Activated naive CD4-positive, alpha-beta T cell treated with anti-CD3 and anti-CD28 coated beads for 36 hours (primary cell): ENCODE measurements at regions not wholly inside any gene's neighbourhood (a gene's known extent, or its start where the extent isn't known, plus 50 kb on each side); places are given as distances from the start of the nearest gene placed in this dataset.

Source experiments
- CTCF ChIA-PET: fragments of 350-600 bp; sonication (Branson Sonifier 250); formaldehyde crosslinking; loops from one replicate; lab custom pipeline; 2021; ENCODE audit warnings: antibody characterized with exemption; lab: Charles Lee
- DNase-seq: peaks from one replicate; pipeline ENCODE4 v3.0.0-alpha.2; 2020
- H3K27ac Mint-ChIP-seq: one replicate; pipeline ENCODE4 v1.8.0; 2021; ENCODE audit warnings: mild to moderate bottlenecking, mixed read lengths
- H3K27me3 Mint-ChIP-seq: one replicate; pipeline ENCODE4 v1.8.0; 2021; ENCODE audit warnings: low read depth, mixed read lengths
- H3K36me3 Mint-ChIP-seq: one replicate; pipeline ENCODE4 v1.8.0; 2021; ENCODE audit warnings: low read depth, mixed read lengths
- H3K4me1 Mint-ChIP-seq: one replicate; pipeline ENCODE4 v1.8.0; 2021; ENCODE audit warnings: low read depth, mixed read lengths
- H3K4me3 Mint-ChIP-seq: one replicate; pipeline ENCODE4 v1.8.0; 2021; ENCODE audit warnings: mild to moderate bottlenecking, moderate library complexity, mixed read lengths
- H3K9me3 Mint-ChIP-seq: one replicate; pipeline ENCODE4 v1.8.0; 2021; ENCODE audit warnings: mixed read lengths
- intact Hi-C: fragments of 100-400 bp; cut with micrococcal nuclease; formaldehyde crosslinking; loops from one replicate; pipeline ENCODE4 v1.15.1; 2023

DNA sequence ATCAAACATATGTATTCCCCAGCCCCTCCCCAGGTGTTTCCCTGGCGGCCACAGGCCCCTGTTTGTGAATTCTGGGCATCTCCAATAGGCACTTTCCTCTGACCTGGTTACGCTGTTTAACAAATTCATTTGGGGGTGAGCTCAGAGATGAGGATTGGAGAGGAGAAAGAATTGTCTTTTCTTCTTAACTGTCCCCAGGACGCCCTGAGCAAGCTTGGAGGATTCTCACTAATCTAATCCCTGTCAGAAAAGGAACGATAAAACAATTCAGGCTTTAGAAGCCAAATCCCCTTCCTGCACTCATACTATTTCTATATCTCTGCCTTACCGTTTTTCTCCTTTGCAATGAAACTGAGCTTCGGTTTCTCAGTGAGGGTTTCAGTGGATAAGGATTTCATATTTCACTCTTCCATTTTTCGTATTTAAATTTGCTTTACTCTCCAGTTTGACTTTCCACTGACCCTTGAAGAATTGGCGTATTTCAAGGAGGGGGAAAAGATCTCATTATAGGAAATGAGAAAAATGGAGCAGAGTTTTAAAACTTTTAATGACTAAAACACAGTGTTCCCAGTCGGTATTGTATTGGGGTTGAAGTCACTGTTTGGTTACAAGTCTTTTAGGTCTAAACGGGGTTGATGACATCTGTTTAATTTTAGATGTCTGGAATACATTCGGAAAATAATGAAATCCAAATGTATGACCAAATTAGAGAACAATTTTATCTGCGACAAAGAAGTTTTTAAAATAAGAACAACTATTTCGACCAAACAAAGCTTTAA is 180.1 kb downstream of the MACROH2A1 start:
- no peak overlapping the region for H3K4me3 Mint-ChIP-seq
- no peak for DNase-seq
- H3K4me1 Mint-ChIP-seq = no peaks in the 10 kb centered on the region
- no peaks in the 10 kb centered on the region for H3K36me3 Mint-ChIP-seq
- no peaks in the 10 kb centered on the region for H3K27me3 Mint-ChIP-seq
- intact Hi-C loops = no loop called here
- H3K9me3 Mint-ChIP-seq = no peaks in the 10 kb centered on the region
- CTCF ChIA-PET = no interaction called here
- H3K27ac Mint-ChIP-seq = no peak overlapping the region

DNA sequence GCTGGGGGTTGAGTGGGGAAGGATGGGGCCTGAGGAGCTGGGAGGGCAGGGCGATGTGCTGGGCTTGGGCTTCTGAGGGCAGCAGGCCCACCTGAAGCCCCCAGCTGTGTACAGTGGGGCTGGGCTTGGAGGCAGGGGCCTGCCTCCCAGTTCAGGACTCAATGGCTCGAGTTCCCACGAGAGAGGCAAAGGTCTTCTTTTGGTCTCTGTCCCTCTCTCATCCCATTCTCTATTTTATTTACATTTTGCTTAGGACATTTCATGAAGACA is 180.6 kb downstream of the MACROH2A1 start:
- H3K27me3 Mint-ChIP-seq = no peaks in the 10 kb centered on the region
- no peaks in the 10 kb centered on the region for H3K9me3 Mint-ChIP-seq
- H3K4me3 Mint-ChIP-seq = no peak overlapping the region
- no peaks in the 10 kb centered on the region for H3K36me3 Mint-ChIP-seq
- no peak overlapping the region for H3K27ac Mint-ChIP-seq
- intact Hi-C loops = no loop called here
- no peak for DNase-seq
- H3K4me1 Mint-ChIP-seq = no peaks in the 10 kb centered on the region
- CTCF ChIA-PET = no interaction called here

DNA sequence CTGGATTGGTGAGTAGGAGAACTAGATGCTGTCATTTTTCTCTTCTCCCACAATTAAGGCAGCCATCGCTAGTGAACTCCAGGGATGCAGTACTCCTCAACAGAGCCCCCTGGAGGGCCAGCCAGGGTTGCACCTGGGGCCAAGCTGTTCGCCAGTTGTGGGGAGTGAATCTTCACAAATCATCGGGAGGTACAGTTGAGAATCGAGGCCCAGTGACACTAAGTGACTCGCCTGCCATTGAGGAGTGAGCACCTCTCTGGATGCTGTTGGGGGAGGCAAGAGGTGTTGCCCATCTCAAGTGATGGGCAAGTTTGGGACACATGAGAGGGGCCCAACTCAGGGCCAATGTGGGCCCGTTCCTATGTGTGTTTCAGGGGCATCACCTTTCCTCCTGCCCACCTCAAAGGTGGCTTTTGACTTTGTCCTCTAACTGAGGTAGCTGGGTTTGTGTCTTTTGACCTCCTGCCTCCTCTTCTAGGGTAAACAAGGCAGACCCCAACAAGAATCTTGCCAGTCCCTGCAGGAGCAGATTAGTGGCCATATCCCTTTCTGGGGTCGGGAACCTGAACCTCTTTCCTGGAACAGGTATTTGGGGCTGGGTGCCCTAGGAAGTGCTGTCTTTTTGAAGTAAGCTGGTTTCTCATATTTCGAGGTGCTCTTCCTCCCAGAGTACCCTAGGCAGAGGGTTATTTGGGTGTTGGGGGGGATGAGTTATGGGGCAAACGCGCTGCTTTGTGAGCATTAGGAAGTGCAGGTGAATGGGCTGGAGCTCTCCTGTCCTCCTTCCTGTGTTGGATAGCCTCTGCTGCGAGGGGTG is 181.2 kb downstream of the MACROH2A1 start:
- Mint-ChIP-seq H3K36me3 (no peaks in the 10 kb centered on the region), H3K4me3 (no peak overlapping the region), H3K9me3 (no peaks in the 10 kb centered on the region), H3K27ac (no peak overlapping the region), H3K27me3 (no peaks in the 10 kb centered on the region), H3K4me1 (no peaks in the 10 kb centered on the region)
- CTCF ChIA-PET = no interaction called here
- DNase-seq = no peak
- intact Hi-C loops = no loop called here

DNA sequence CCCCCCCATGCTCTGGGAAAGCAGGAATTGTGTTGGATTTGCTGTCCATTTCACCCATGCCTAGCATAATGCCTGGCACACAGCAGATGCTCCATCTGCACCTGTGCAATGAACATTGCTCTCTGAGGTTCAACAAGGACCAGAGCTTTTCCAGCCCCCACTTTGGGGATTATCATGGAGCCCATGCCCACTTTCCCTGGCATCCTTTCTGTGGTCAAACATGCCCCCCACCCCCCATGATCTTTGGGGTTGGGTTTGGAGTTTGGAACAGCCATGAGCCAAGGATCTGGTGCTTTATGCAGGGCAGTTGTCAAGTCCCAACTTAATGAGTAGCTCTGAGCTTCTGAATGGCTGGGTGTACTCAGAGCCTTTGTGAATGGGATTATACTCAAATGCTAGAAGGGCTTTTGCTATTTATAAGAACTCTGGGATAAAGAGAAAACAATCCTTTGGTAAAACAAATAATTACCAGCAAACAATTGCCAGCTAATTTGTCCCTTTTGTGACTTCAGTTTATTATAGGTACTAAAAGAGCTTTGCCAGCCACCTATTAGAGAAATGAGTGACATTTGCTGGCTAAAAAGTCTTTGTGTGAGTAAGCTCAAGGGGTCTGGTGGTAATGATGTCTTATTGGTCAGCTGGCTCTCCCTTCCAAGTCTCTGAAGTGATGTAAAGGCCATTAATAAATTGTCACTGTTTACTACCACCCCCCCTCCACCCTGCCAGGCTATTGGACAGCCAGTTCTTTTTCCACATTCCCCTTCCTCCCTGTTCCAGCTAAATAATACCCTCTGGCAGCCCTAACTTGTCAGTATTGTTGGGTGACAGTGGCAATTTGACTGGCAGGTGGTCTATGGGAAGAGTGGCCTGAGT is 182.3 kb downstream of the MACROH2A1 start:
- Mint-ChIP-seq H3K27ac (no peak overlapping the region), H3K4me3 (no peak overlapping the region), H3K4me1 (no peaks in the 10 kb centered on the region), H3K36me3 (no peaks in the 10 kb centered on the region), H3K27me3 (no peaks in the 10 kb centered on the region), H3K9me3 (no peaks in the 10 kb centered on the region)
- intact Hi-C loops = no loop called here
- CTCF ChIA-PET = interaction anchor here (0.9 to 1.4 kb wide), 2 partner anchors 8 to 10 kb away, joined by 4 read pairs; no protein-coding TSS in a partner anchor
- DNase-seq = no peak

DNA sequence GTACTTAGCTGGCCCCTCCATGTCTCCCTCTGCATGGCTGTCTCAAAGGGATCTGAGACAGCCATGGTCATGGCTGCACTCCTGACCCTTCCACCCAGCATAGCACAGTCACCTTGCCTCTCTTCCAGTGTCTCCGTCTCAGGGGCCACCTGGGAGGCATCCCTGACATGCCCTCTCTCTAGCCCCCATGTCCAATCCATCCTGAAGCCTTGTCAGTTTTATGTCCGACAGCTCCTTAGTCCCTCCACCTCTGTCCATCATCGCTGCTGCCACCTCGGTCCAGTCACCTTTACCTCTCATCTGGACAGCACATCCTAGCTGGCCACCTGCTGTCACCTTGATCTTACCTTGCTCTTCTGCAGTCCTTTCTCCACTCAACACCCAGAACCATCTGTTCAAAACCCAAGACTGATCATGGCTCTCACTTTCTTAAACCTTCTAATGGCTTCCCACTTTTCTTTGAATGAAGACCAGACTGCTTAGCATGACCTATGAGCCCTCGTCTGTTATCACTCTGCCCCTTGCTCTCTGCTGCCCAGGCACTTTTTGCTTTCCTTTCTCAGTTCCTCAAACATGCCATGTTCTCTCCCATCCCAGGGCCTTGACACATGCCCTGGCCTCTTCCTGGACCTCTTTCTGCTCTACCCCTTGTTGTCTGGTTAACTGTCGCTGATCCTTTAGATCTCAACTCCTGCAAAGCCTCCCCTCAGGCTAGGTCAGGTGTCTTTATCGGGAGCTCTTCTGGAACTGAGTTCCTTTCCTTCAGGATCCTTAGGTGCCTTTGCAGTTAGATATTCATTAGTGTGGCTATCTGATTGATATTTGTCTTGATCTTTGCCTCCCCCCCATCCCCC is 181.8 kb upstream of the PITX1 start:
- intact Hi-C loops = no loop called here
- CTCF ChIA-PET = interaction anchor here (0.9 to 1.4 kb wide), 2 partner anchors 9 to 11 kb away, joined by 4 read pairs; no protein-coding TSS in a partner anchor
- DNase-seq = no peak
- no peaks in the 10 kb centered on the region for H3K27me3 Mint-ChIP-seq
- no peak overlapping the region for H3K4me3 Mint-ChIP-seq
- H3K9me3 Mint-ChIP-seq = no peaks in the 10 kb centered on the region
- no peaks in the 10 kb centered on the region for H3K36me3 Mint-ChIP-seq
- H3K27ac Mint-ChIP-seq = no peak overlapping the region
- H3K4me1 Mint-ChIP-seq = no peaks in the 10 kb centered on the region

DNA sequence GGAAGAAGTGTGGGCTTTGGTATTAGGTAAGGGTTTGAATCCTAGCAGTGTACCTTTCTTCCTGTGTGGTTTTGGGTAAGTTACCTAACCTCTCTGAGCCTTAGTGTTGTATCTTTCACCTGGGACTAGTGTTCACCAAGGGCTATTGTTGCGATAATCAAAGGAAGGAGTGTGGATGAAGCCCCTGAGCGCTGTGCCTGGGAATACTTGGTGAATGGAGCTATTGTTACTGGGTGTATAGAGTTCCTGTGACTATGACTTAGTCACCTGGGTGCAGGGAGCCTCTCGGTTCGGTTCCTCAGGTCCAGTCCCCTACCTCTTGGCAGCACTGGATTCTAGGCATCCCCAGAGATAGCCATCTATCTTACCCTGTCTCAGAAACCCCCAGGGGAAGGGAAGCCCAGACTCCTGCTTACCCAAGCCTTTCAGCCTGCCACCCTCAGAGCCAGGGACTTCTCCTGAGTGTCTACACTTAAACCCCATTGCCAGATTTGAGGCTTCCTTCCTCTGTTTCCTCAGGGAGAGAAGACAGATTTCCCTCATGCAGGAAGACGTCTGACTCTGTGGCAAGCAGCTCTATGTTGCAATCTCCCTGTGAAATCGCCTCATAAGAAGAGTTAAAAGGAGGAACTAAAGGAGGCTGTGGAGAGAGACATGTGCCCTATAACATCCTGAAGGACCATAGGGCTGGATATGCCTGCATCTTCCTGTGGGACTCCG is 181.0 kb upstream of the PITX1 start:
- DNase-seq = no peak
- H3K36me3 Mint-ChIP-seq = no peaks in the 10 kb centered on the region
- CTCF ChIA-PET = no interaction called here
- H3K4me3 Mint-ChIP-seq = no peak overlapping the region
- H3K9me3 Mint-ChIP-seq = no peaks in the 10 kb centered on the region
- intact Hi-C loops = no loop called here
- H3K4me1 Mint-ChIP-seq = no peaks in the 10 kb centered on the region
- H3K27ac Mint-ChIP-seq = no peak overlapping the region
- no peaks in the 10 kb centered on the region for H3K27me3 Mint-ChIP-seq

DNA sequence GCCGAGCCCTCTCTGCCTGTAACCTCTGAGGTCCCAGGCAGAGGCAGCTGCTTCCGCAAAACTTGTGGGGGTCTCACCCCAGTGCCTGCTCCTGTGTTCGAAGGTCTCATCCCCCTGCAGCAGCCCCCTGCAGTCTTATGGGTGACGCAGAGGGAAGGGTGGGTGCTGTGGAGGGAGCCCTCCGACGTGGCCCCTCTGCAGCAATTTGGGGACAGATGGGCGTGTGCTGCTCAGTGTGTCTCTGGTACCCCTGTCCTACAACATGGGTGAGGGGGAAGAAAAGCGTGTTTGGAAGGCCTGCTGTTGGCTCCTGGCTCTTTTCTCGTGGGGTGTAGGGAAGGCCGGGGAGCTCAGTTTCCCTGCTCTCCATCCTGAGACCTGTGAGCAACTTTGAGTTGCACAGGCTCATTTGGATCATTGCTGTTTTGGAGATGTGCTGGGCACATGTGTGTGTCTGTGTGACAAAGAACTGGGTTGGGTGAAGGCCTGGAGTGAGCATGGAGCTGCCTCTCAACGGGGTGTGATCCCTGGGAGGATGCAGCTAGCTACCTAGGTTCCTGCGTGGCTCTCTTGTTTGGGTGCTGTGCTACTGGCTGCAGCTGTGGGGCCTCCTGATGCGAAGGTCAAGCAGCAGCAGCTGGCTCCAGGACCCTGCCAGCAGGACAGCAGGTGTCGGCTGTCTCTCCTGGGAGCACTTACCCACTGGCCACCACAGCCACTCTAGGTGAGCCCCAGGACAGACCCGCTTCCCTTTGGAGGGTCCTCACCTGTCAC is 179.6 kb upstream of the PITX1 start:
- Mint-ChIP-seq H3K27me3 (no peaks in the 10 kb centered on the region), H3K9me3 (no peaks in the 10 kb centered on the region), H3K4me1 (no peaks in the 10 kb centered on the region), H3K27ac (no peak overlapping the region), H3K4me3 (no peak overlapping the region), H3K36me3 (no peaks in the 10 kb centered on the region)
- CTCF ChIA-PET = interaction anchor here (0.7 to 1.3 kb wide), 2 partner anchors 9 to 122 kb away, joined by 3 read pairs; no protein-coding TSS in a partner anchor
- intact Hi-C loops = no loop called here
- no peak for DNase-seq

DNA sequence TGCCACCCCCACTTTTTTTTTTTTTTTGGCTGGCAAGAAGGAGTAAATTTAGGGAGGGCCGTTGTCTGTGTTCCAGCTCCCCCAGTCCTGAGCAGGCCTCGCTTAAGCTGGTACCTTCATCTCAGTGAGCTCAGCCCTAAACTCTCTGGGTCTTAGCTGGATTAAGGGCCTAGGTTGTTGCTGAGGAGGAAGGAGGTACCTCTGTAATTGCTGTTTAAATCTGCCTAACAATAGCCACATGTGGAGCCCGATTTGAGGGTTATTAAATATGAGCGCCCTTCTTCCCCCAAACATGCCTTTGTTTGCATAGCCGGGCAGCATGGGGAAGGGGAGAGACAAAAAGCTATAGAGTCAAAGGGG is 179.0 kb upstream of the PITX1 start:
- no peak for DNase-seq
- Mint-ChIP-seq H3K4me3 (no peak overlapping the region), H3K27me3 (no peaks in the 10 kb centered on the region), H3K9me3 (no peaks in the 10 kb centered on the region), H3K4me1 (no peaks in the 10 kb centered on the region), H3K27ac (no peak overlapping the region), H3K36me3 (no peaks in the 10 kb centered on the region)
- CTCF ChIA-PET = interaction anchor here (0.7 to 1.3 kb wide), 2 partner anchors 8 to 123 kb away, joined by 3 read pairs; no protein-coding TSS in a partner anchor
- intact Hi-C loops = no loop called here

DNA sequence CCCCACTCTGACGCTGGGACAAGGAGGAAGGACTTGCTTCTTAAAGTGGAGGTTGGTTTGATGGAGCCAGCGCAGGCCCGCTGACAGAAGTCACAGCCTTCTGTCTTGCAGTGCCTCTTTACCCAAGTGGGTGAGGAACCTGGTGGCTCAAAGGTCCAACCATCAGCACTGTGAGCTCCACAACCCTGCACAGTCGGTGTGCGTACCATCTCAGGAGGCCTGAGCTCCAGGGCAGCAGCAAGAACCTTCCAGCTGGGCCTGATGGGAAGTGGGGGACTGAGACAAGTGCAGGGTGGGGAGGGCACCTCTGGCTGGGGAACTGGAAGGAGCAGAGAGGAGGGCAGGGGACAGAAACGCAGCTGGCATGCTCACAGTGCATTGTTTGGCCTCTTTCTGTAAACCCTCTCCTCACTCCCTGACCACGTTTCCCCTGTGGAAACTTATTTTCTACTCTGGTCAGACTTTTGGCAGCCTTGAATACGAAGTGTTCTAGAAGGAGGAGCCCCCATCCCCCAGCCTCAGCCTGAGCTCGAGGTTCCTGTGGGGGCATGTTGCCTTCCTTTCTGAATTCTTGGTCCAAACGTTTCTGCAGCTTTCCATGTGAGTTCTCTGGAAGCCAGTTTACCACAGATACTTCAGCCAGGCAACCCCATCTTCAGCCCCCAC is 178.5 kb upstream of the PITX1 start:
- CTCF ChIA-PET = interaction anchor here (0.7 kb wide), 1 partner anchor 123 kb away, joined by 3 read pairs; no protein-coding TSS in a partner anchor
- intact Hi-C loops = no loop called here
- Mint-ChIP-seq H3K4me3 (no peak overlapping the region), H3K36me3 (no peaks in the 10 kb centered on the region), H3K27me3 (no peaks in the 10 kb centered on the region), H3K4me1 (no peaks in the 10 kb centered on the region), H3K27ac (no peak overlapping the region), H3K9me3 (no peaks in the 10 kb centered on the region)
- no peak for DNase-seq

DNA sequence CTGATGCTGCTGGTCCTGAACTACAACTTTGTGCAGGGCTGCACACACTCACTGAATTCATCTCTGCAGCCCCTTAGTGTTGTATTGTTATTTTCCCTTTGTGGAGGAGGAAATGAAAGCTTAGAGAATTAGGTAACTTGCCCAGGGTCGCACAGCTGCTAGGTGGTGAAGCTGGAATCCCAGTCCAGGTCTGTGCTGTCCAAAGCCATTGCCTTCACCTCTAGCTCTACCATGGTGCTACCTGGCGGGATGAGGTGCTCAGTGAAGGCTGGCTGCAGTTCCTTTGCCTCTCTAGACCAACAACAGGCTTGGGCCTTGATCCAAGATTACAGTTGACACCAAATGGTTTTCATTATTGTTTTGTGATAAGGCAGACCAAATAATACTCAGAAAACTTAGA is 177.8 kb upstream of the PITX1 start:
- no peak for DNase-seq
- CTCF ChIA-PET = interaction anchor here (0.7 kb wide), 1 partner anchor 276 kb away, joined by 3 read pairs; no protein-coding TSS in a partner anchor
- H3K4me3 Mint-ChIP-seq = no peak overlapping the region
- no peak overlapping the region for H3K27ac Mint-ChIP-seq
- no peaks in the 10 kb centered on the region for H3K36me3 Mint-ChIP-seq
- intact Hi-C loops = no loop called here
- no peaks in the 10 kb centered on the region for H3K4me1 Mint-ChIP-seq
- no peaks in the 10 kb centered on the region for H3K9me3 Mint-ChIP-seq
- no peaks in the 10 kb centered on the region for H3K27me3 Mint-ChIP-seq
